NCI-H1436 treated with DMSO at 0.1 percent for 48 hours (cell line): ENCODE measurements at regions not wholly inside any gene's neighbourhood (a gene's known extent, or its start where the extent isn't known, plus 50 kb on each side); places are given as distances from the start of the nearest gene placed in this dataset.
"Not testable (repeated sequence)": the region's sequence is repeated elsewhere in the genome, so short reads cannot be mapped to it uniquely, and the experiment has no call there.

Experiments used
- DNase-seq: peaks from one replicate; lab custom pipeline; 2025; lab: John Stamatoyannopoulos, UW

DNA sequence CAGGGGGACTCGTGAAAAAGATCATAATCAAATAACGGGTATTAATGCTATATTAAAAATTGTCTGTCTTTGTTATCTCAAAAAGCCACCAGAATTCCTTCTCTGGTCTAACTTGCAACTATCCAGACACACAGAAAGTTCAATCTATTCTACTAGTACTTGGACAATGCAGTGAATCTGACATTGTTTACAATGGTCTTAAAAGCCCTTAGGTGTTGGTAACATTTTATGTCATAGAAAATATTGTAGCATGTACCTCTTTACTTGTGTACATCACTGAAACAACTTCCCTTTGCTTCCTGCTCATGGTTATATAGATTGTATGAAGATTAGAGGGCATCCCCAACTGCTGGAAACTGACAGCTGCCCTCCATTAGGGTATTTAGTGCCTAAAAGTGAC lies 71.1 kb upstream of the PPP3CA start:
- no peak for DNase-seq

DNA sequence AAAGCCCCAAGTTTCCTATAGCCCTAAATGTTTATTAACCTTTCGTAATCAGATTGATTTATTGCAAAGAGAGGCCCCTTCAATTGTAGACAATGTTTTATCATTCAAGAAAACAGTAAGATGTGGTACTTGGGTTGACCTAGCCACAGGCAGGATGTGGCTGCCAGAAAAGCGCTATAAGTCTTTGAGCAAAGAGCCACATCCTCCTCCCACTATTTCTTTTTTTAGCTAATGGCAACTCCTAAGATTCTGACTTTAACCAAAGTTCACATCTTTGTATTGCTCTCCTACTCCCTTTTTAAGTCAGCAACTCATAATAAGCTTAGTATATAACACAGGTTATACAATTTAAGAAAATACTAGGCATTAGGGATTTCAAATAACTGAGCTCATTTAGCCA lies 70.7 kb upstream of the PPP3CA start:
- no peak for DNase-seq

DNA sequence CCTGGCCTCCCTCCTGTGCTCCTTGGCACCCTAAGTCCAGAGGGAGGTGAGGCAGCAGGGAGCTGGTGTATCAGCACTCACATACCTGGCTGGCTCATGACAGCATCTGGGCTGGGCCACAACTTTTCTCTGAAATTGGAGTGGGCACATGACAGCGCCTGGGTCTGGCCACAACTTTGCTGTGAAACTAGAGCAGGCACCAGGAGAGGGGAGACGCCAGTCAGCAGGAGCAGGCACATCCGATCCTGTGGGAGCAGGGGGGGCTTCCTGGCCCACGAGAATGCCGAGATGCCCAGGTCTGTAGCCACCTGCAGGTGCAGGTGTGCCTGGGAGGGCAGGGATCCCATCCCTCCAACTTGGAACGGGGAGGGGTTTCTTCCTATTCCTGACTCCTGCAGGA lies 69.7 kb upstream of the PPP3CA start:
- no peak for DNase-seq

DNA sequence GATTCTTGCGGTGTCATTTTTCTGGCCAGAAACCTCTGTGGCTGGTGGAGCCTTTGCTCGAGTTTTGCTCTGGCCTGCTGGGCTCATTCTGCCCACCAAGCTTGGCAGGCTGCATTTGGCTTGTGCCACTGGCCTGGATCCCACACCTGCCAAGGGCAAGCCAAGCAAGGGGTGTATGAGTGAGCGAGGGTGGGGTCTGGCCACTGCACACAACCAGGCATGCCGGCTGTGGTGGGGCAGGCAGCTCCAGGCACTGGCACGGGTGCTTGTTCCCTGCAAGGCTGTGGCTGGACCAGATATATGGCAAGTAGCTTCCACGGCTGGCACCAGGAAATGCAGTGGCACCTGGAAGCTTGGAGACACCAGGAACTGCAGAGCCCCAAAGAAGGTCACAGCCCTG lies 68.6 kb upstream of the PPP3CA start:
- DNase-seq: no peak

DNA sequence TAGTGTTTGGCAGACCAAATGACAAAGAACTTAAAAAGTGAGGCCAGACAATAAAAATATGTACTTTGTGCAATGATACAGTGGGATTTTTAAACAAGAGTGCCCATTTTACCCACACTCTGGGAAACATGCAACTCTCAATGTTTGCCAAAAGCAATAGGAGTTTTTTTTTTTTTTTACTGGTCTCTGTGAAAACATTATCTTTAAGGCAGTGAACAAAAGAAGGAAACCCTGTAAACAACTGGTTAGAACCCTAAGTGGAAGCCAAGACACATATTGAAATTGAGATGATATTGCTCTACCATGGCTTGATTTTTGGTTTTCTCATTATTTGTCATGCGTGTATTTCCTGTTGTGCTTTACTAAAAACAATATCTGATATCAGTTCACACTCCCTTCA lies 67.2 kb upstream of the PPP3CA start:
- no peak for DNase-seq

DNA sequence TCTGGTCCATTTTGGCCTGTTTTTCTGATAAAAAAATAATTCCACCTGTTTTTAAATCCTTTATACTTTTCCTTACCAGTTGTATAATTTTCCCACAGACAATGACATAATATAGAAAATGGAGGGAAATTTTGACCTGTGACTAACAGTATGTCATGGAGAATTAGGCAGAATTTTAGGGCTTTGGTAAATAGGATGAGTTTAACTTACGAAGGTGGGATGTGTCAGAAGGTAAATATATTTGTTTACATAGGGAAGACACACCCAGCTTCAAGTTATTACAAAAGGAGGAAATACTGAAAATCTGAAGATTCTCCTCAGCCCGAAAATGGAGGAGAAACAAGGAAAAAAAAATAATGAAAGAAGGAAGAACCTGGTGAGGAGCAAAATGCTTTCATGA lies 64.6 kb upstream of the PPP3CA start:
- DNase-seq: no peak

DNA sequence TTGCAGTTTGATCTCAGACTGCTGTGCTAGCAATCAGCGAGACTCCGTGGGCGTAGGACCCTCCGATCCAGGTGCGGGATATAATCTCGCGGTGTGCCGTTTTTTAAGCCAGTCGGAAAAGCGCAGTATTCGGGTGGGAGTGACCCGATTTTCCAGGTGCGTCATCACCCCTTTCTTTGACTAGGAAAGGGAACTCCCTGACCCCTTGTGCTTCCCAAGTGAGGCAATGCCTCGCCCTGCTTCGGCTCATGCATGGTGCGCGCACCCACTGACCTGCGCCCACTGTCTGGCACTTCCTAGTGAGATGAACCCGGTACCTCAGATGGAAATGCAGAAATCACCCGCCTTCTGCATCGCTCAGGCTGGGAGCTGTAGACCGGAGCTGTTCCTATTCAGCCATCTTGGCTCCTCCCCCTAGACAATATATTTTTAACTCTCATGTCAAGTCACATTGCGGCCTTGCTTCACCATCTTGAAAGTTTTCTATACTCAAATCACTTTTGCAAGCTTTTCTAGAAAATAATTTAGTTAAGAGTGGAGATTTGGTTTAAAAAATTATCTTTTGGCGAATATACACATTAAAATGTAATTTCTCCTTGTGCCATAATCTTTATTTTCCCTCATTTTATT lies 64.1 kb upstream of the PPP3CA start:
- not testable (repeated sequence) for DNase-seq

DNA sequence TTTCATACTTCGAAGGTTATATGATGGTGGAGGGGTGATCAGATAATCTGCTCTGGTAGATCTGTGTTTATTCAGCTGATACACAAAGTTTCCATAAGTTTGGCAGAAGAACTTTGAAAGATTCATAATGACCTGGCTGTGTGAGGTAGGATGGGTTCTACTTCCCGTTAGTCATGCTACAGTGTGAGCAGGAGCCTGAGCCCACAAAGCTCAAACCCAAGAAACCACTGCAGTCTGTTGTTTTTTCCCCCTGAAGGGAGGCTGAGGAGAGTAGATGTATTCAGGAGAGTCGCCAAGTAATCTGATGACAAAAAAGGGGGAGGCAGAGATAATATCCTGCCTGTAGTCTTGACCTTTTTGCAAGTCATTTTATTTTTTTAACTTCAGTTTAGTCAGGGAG lies 52.8 kb upstream of the PPP3CA start:
- no peak for DNase-seq

DNA sequence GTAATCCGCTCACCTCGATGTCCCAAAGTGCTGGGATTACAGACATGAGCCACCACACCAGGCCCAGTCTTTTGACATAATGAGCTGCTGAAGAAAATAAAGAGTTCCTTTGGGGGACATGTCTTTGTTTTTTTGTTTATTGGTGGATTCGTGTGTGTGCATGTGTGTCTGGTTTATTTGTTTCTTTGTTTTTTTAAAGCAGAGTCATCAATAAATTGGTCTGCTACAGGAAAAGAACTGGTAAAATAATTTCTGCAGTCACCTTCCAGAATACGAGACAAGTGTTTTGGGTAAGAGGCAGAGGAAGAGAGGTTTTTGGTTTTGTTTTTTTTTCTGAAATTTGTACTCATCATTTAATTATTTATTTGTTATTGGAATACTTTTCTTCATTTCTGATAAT lies 51.5 kb upstream of the PPP3CA start:
- no peak for DNase-seq
